ENCODE measurements at regions not wholly inside any gene's neighbourhood (a gene's known extent, or its start where the extent isn't known, plus 50 kb on each side); places are given as distances from the start of the nearest gene placed in this dataset.
"Not testable (repeated sequence)": the region's sequence is repeated elsewhere in the genome, so short reads cannot be mapped to it uniquely, and the experiment has no call there.

- H3K9ac ChIP-seq (replicated peaks in 1 of 4; ENCODE audit: extremely low read depth in 1 of 4, low read depth in 3 of 4, low read length in 3 of 4); H2AK5ac ChIP-seq (ENCODE audit: low read depth, low read length); CTCF ChIA-PET (ENCODE audit: partially characterized antibody); H3K18ac ChIP-seq (ENCODE audit: extremely low read depth, low read length); H4K91ac ChIP-seq (replicated peaks; ENCODE audit: insufficient read length, low read length); FAIRE-seq; H3K14ac ChIP-seq (ENCODE audit: insufficient read length); H3K79me2 ChIP-seq (ENCODE audit: control insufficient read depth in 1 of 2, insufficient read depth in 2 of 2, low read length in 2 of 2); H2BK5ac ChIP-seq (ENCODE audit: low read depth, low read length); H4K8ac ChIP-seq (ENCODE audit: extremely low read depth, insufficient read depth, low read length); H3K79me1 ChIP-seq (ENCODE audit: low read depth, low read length); H2BK15ac ChIP-seq (ENCODE audit: low read length); H3K4ac ChIP-seq (replicated peaks; ENCODE audit: insufficient read length, low read depth, low read length); H2AFZ ChIP-seq (ENCODE audit: low read length); H3K23ac ChIP-seq (ENCODE audit: insufficient read length); H3K36me3 ChIP-seq (ENCODE audit: control insufficient read depth in 2 of 4, insufficient read depth in 4 of 4, low read length in 3 of 4); H3K4me3 ChIP-seq (ENCODE audit: extremely low read depth in 1 of 4, insufficient read depth in 2 of 4, low read depth in 3 of 4, low read length in 4 of 4); POLR2A ChIA-PET (ENCODE audit: partially characterized antibody); H3K56ac ChIP-seq (replicated peaks; ENCODE audit: insufficient read length, low read depth, low read length); H3K4me2 ChIP-seq (ENCODE audit: insufficient read depth in 1 of 2, low read depth in 2 of 2, low read length in 2 of 2); DNase-seq (ENCODE audit: low read depth in 1 of 2, low spot score in 2 of 2); H3K27ac ChIP-seq (ENCODE audit: low read depth, low read length); H3K27me3 ChIP-seq (replicated peaks in 1 of 4; ENCODE audit: control insufficient read depth in 3 of 4, extremely low read depth in 1 of 4, insufficient read depth in 3 of 4, low read length in 3 of 4); H2BK12ac ChIP-seq (ENCODE audit: low read depth, low read length); H2BK120ac ChIP-seq (replicated peaks; ENCODE audit: low read depth, low read length); H4K20me1 ChIP-seq (replicated peaks in 1 of 2; ENCODE audit: control insufficient read depth in 1 of 2, insufficient read depth in 2 of 2, low read length in 2 of 2); H3K23me2 ChIP-seq (ENCODE audit: low read depth, low read length); H4K5ac ChIP-seq (ENCODE audit: insufficient read length, low read depth, low read length); H2BK20ac ChIP-seq (ENCODE audit: low read length): not testable (repeated sequence)
- Histone ChIP-seq H3K9me3 (ENCODE audit: insufficient read depth in 2 of 2, low read depth in 1 of 2, low read length in 1 of 2) (peaks cover 13 to 14% of the 10 kb centered on the region in 2 experiments; a peak in 3 of 4 replicates), H3K4me1 (replicated peaks in 1 of 4; ENCODE audit: control insufficient read depth in 3 of 4, insufficient read depth in 4 of 4, low read length in 3 of 4) (peaks cover 0 to 12% (median under 1%) of the 10 kb centered on the region in 4 experiments; a peak in 4 of 7 replicates)
- 100% methylated on average over 1 of the region's 1 CpG; no CpG with 5 or more reads in 1 of the 2 experiments for WGBS, 2 experiments (ENCODE audit: extremely low coverage in 1 of 2, insufficient coverage in 1 of 2, insufficient read length in 1 of 2, insufficient replicate concordance in 2 of 2, low coverage in 1 of 2, low lambda C conversion rate in 2 of 2, missing lambda C conversion rate in 1 of 2)
Measured at GRCh38 chr16:65549689-65550088, 427.8 kb upstream of the CDH11 start.

Measured in H1 (cell line).